ENCODE measurements at regions not wholly inside any gene's neighbourhood (a gene's known extent, or its start where the extent isn't known, plus 50 kb on each side); places are given as distances from the start of the nearest gene placed in this dataset.

- DNase-seq (ENCODE audit: low read depth) = no peak
- TF ChIP-seq, protein P1, sequence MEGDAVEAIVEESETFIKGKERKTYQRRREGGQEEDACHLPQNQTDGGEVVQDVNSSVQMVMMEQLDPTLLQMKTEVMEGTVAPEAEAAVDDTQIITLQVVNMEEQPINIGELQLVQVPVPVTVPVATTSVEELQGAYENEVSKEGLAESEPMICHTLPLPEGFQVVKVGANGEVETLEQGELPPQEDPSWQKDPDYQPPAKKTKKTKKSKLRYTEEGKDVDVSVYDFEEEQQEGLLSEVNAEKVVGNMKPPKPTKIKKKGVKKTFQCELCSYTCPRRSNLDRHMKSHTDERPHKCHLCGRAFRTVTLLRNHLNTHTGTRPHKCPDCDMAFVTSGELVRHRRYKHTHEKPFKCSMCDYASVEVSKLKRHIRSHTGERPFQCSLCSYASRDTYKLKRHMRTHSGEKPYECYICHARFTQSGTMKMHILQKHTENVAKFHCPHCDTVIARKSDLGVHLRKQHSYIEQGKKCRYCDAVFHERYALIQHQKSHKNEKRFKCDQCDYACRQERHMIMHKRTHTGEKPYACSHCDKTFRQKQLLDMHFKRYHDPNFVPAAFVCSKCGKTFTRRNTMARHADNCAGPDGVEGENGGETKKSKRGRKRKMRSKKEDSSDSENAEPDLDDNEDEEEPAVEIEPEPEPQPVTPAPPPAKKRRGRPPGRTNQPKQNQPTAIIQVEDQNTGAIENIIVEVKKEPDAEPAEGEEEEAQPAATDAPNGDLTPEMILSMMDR (conservative IDR thresholded peaks at IDR 0.05; ENCODE audit: control insufficient read depth, insufficient read depth, low read depth, low read length) = no peak
- H3K4me3 ChIP-seq (ENCODE audit: control insufficient read depth, low read depth, low read length) = no peak overlapping the region
Measured at GRCh38 chr3:18866899-18867298, 281.4 kb upstream of the KCNH8 start.

GRCh38 chr3:18864933-18865731, 283.2 kb upstream of the KCNH8 start:
- TF ChIP-seq, protein P1 (conservative IDR thresholded peaks at IDR 0.05; ENCODE audit: control insufficient read depth, insufficient read depth, low read depth, low read length) = no peak
- no peak overlapping the region for H3K4me3 ChIP-seq (ENCODE audit: control insufficient read depth, low read depth, low read length)
- no peak for DNase-seq (ENCODE audit: low read depth)

GRCh38 chr3:18862077-18862476, 286.2 kb upstream of the KCNH8 start:
- no peak for DNase-seq (ENCODE audit: low read depth)
- TF ChIP-seq, protein P1 (conservative IDR thresholded peaks at IDR 0.05; ENCODE audit: control insufficient read depth, insufficient read depth, low read depth, low read length) = no peak

DNA sequence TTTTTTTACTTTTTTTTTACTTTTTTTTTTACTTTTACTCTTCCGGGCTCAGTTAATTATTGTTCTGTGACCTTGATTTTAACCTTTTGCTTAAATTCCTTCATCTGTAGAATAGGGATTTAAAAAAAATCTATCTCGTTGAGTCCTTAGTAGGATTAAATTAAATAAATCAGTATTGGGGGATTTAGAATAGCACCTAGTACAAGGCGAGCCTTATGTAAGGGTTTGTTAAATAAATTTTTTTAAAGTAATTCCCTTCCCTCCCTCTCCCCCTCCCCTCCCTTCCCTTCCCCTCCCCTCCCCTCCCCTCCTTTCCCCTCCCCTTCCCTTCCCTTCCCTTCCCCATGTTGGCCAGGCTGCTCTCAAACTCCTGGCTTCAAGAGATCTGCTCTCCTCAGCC, 287.2 kb upstream of the KCNH8 start:
- TF ChIP-seq, protein P1 (conservative IDR thresholded peaks at IDR 0.05; ENCODE audit: control insufficient read depth, insufficient read depth, low read depth, low read length) = no peak
- no peak for DNase-seq (ENCODE audit: low read depth)

More at GRCh38 chr3:18862077-18862476, 286.2 kb upstream of the KCNH8 start:
- H3K4me3 ChIP-seq (ENCODE audit: control insufficient read depth, low read depth, low read length) = no peak overlapping the region

DNA sequence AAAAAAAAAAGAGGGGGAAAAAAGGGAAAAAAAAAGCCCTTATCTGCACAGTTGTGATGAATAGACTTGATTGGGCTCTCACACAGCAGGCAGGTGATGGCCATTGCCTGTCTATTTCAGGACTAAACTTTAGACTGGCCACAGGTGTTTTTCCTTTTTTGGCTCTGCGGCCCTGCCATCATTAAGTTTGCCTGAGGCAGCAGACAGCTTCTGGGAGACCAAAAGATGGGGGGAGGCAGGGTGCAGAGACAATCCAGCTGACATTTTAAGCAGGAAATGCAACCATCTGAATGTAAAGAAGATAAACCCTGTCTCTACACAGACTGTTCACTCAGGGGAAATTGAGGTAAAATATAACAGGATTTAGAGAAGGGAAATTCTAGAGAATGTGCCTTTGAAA, 295.0 kb upstream of the KCNH8 start:
- DNase-seq (ENCODE audit: low read depth) = no peak
- no peak overlapping the region for H3K4me3 ChIP-seq (ENCODE audit: control insufficient read depth, low read depth, low read length)
- TF ChIP-seq, protein P1 (conservative IDR thresholded peaks at IDR 0.05; ENCODE audit: control insufficient read depth, insufficient read depth, low read depth, low read length) = no peak

More for the DNA sequence above, 287.2 kb upstream of the KCNH8 start:
- no peak overlapping the region for H3K4me3 ChIP-seq (ENCODE audit: control insufficient read depth, low read depth, low read length)

DNA sequence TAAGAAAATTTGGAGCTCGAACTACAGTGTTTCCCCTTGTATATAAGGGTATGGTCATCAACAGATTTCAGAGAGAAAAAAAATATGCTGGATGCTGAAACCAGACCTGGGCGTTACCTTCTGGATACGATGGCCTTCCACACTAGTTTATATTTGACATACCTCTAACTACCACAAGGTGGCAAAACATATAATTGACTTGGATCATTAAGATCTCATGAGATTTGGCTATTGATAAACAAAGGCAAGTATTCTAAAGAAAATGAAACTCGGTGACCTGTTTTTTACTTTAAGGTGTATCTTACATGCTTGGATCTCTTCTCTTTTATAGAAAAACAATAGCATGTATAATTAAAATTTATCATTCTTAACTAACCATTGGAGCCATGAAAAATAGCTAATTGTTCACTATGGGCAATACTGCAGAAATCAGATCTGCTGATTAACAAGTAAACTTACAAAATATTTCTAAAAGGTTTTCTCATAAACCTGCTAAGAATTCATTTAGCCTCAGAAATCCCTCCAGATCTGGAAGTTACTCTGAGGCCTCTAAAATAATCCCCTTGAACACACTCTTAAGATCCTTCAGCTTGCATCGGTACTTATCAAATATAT, 300.6 kb upstream of the KCNH8 start:
- no peak overlapping the region for H3K4me3 ChIP-seq (ENCODE audit: control insufficient read depth, low read depth, low read length)
- TF ChIP-seq, protein P1 (conservative IDR thresholded peaks at IDR 0.05; ENCODE audit: control insufficient read depth, insufficient read depth, low read depth, low read length) = peak; percentile 23
- DNase-seq (ENCODE audit: low read depth) = no peak
